ENCODE measurements at regions not wholly inside any gene's neighbourhood (a gene's known extent, or its start where the extent isn't known, plus 50 kb on each side); places are given as distances from the start of the nearest gene placed in this dataset.

- Histone ChIP-seq H3K9ac (ENCODE audit: low read length) (no peak overlapping the region), H3K9me3 (ENCODE audit: control insufficient read depth, insufficient read depth, low read depth, low read length) (0 out of 2 replicates have a peak, but pooled peaks cover 3% of the 10 kb centered on the region), H3K4me1 (ENCODE audit: control insufficient read depth, insufficient read depth, low read length) (no peaks in the 10 kb centered on the region), H3K27me3 (ENCODE audit: control insufficient read depth, insufficient read depth, low read length) (no peaks in the 10 kb centered on the region), H3K27ac (ENCODE audit: low read depth, low read length) (no peak overlapping the region), H3K4me3 (ENCODE audit: low read depth, low read length) (no peak overlapping the region), H3K36me3 (ENCODE audit: control insufficient read depth, insufficient read depth, low read length) (no peaks in the 10 kb centered on the region)
These were observed 698.1 kb upstream of the NRP1 start for GRCh38 chr10:34032564-34032963.

- no peaks in the 10 kb centered on the region for H3K4me1 ChIP-seq (ENCODE audit: control insufficient read depth, insufficient read depth, low read length)
- no peak overlapping the region for H3K27ac ChIP-seq (ENCODE audit: low read depth, low read length)
These were observed 696.9 kb upstream of the NRP1 start for GRCh38 chr10:34031400-34031799.

GRCh38 chr10:34029455-34029854 is 695.0 kb upstream of the NRP1 start:
- Histone ChIP-seq H3K9ac (ENCODE audit: low read length) (no peak overlapping the region), H3K9me3 (ENCODE audit: control insufficient read depth, insufficient read depth, low read depth, low read length) (no peaks in the 10 kb centered on the region), H3K4me3 (ENCODE audit: low read depth, low read length) (no peak overlapping the region), H3K27ac (ENCODE audit: low read depth, low read length) (no peak overlapping the region), H3K27me3 (ENCODE audit: control insufficient read depth, insufficient read depth, low read length) (no peaks in the 10 kb centered on the region), H3K36me3 (ENCODE audit: control insufficient read depth, insufficient read depth, low read length) (no peaks in the 10 kb centered on the region), H3K4me1 (ENCODE audit: control insufficient read depth, insufficient read depth, low read length) (no peaks in the 10 kb centered on the region)

More at GRCh38 chr10:34031400-34031799, 696.9 kb upstream of the NRP1 start:
- Histone ChIP-seq H3K4me3 (ENCODE audit: low read depth, low read length) (no peak overlapping the region), H3K27me3 (ENCODE audit: control insufficient read depth, insufficient read depth, low read length) (no peaks in the 10 kb centered on the region), H3K9me3 (ENCODE audit: control insufficient read depth, insufficient read depth, low read depth, low read length) (0 out of 2 replicates have a peak, but pooled peaks cover 3% of the 10 kb centered on the region), H3K36me3 (ENCODE audit: control insufficient read depth, insufficient read depth, low read length) (no peaks in the 10 kb centered on the region), H3K9ac (ENCODE audit: low read length) (no peak overlapping the region)

GRCh38 chr10:34028936-34029335 is 694.5 kb upstream of the NRP1 start:
- Histone ChIP-seq H3K27ac (ENCODE audit: low read depth, low read length) (no peak overlapping the region), H3K27me3 (ENCODE audit: control insufficient read depth, insufficient read depth, low read length) (no peaks in the 10 kb centered on the region), H3K4me1 (ENCODE audit: control insufficient read depth, insufficient read depth, low read length) (no peaks in the 10 kb centered on the region), H3K9ac (ENCODE audit: low read length) (no peak overlapping the region), H3K36me3 (ENCODE audit: control insufficient read depth, insufficient read depth, low read length) (no peaks in the 10 kb centered on the region), H3K9me3 (ENCODE audit: control insufficient read depth, insufficient read depth, low read depth, low read length) (no peaks in the 10 kb centered on the region), H3K4me3 (ENCODE audit: low read depth, low read length) (no peak overlapping the region)

- H3K27ac ChIP-seq (ENCODE audit: low read depth, low read length): no peak overlapping the region
- H3K27me3 ChIP-seq (ENCODE audit: control insufficient read depth, insufficient read depth, low read length): no peaks in the 10 kb centered on the region
- H3K9me3 ChIP-seq (ENCODE audit: control insufficient read depth, insufficient read depth, low read depth, low read length): no peaks in the 10 kb centered on the region
- no peaks in the 10 kb centered on the region for H3K4me1 ChIP-seq (ENCODE audit: control insufficient read depth, insufficient read depth, low read length)
- no peak overlapping the region for H3K4me3 ChIP-seq (ENCODE audit: low read depth, low read length)
- H3K9ac ChIP-seq (ENCODE audit: low read length): no peak overlapping the region
- H3K36me3 ChIP-seq (ENCODE audit: control insufficient read depth, insufficient read depth, low read length): no peaks in the 10 kb centered on the region
These were observed 690.4 kb upstream of the NRP1 start for GRCh38 chr10:34024693-34025425.

- no peaks in the 10 kb centered on the region for H3K4me1 ChIP-seq (ENCODE audit: control insufficient read depth, insufficient read depth, low read length)
- no peak overlapping the region for H3K27ac ChIP-seq (ENCODE audit: low read depth, low read length)
- H3K36me3 ChIP-seq (ENCODE audit: control insufficient read depth, insufficient read depth, low read length): no peaks in the 10 kb centered on the region
- H3K4me3 ChIP-seq (ENCODE audit: low read depth, low read length): no peak overlapping the region
- H3K9me3 ChIP-seq (ENCODE audit: control insufficient read depth, insufficient read depth, low read depth, low read length): no peaks in the 10 kb centered on the region
- no peak overlapping the region for H3K9ac ChIP-seq (ENCODE audit: low read length)
- no peaks in the 10 kb centered on the region for H3K27me3 ChIP-seq (ENCODE audit: control insufficient read depth, insufficient read depth, low read length)
These were observed 689.8 kb upstream of the NRP1 start for GRCh38 chr10:34024282-34024681.

- no peaks in the 10 kb centered on the region for H3K4me1 ChIP-seq (ENCODE audit: control insufficient read depth, insufficient read depth, low read length)
- H3K27me3 ChIP-seq (ENCODE audit: control insufficient read depth, insufficient read depth, low read length): no peaks in the 10 kb centered on the region
- no peak overlapping the region for H3K4me3 ChIP-seq (ENCODE audit: low read depth, low read length)
- H3K27ac ChIP-seq (ENCODE audit: low read depth, low read length): no peak overlapping the region
- H3K36me3 ChIP-seq (ENCODE audit: control insufficient read depth, insufficient read depth, low read length): no peaks in the 10 kb centered on the region
- H3K9me3 ChIP-seq (ENCODE audit: control insufficient read depth, insufficient read depth, low read depth, low read length): no peaks in the 10 kb centered on the region
- no peak overlapping the region for H3K9ac ChIP-seq (ENCODE audit: low read length)
These were observed 687.7 kb upstream of the NRP1 start for GRCh38 chr10:34022195-34022594.

GRCh38 chr10:34018784-34019183 is 684.3 kb upstream of the NRP1 start:
- H3K9me3 ChIP-seq (ENCODE audit: control insufficient read depth, insufficient read depth, low read depth, low read length): no peaks in the 10 kb centered on the region
- H3K36me3 ChIP-seq (ENCODE audit: control insufficient read depth, insufficient read depth, low read length): no peaks in the 10 kb centered on the region
- no peaks in the 10 kb centered on the region for H3K27me3 ChIP-seq (ENCODE audit: control insufficient read depth, insufficient read depth, low read length)
- no peaks in the 10 kb centered on the region for H3K4me1 ChIP-seq (ENCODE audit: control insufficient read depth, insufficient read depth, low read length)
- no peak overlapping the region for H3K4me3 ChIP-seq (ENCODE audit: low read depth, low read length)
- H3K9ac ChIP-seq (ENCODE audit: low read length): no peak overlapping the region
- no peak overlapping the region for H3K27ac ChIP-seq (ENCODE audit: low read depth, low read length)

GRCh38 chr10:34018129-34018528 is 683.7 kb upstream of the NRP1 start:
- Histone ChIP-seq H3K4me3 (ENCODE audit: low read depth, low read length) (no peak overlapping the region), H3K27me3 (ENCODE audit: control insufficient read depth, insufficient read depth, low read length) (no peaks in the 10 kb centered on the region), H3K27ac (ENCODE audit: low read depth, low read length) (no peak overlapping the region), H3K36me3 (ENCODE audit: control insufficient read depth, insufficient read depth, low read length) (no peaks in the 10 kb centered on the region), H3K9me3 (ENCODE audit: control insufficient read depth, insufficient read depth, low read depth, low read length) (no peaks in the 10 kb centered on the region), H3K9ac (ENCODE audit: low read length) (no peak overlapping the region), H3K4me1 (ENCODE audit: control insufficient read depth, insufficient read depth, low read length) (no peaks in the 10 kb centered on the region)

- Histone ChIP-seq H3K9me3 (ENCODE audit: control insufficient read depth, insufficient read depth, low read depth, low read length) (no peaks in the 10 kb centered on the region), H3K36me3 (ENCODE audit: control insufficient read depth, insufficient read depth, low read length) (no peaks in the 10 kb centered on the region), H3K9ac (ENCODE audit: low read length) (no peak overlapping the region), H3K4me1 (ENCODE audit: control insufficient read depth, insufficient read depth, low read length) (no peaks in the 10 kb centered on the region), H3K27me3 (ENCODE audit: control insufficient read depth, insufficient read depth, low read length) (no peaks in the 10 kb centered on the region), H3K27ac (ENCODE audit: low read depth, low read length) (no peak overlapping the region), H3K4me3 (ENCODE audit: low read depth, low read length) (no peak overlapping the region)
These were observed 682.8 kb upstream of the NRP1 start for GRCh38 chr10:34017281-34017680.

- Histone ChIP-seq H3K9me3 (ENCODE audit: control insufficient read depth, insufficient read depth, low read depth, low read length) (no peaks in the 10 kb centered on the region), H3K4me1 (ENCODE audit: control insufficient read depth, insufficient read depth, low read length) (no peaks in the 10 kb centered on the region), H3K27ac (ENCODE audit: low read depth, low read length) (no peak overlapping the region), H3K27me3 (ENCODE audit: control insufficient read depth, insufficient read depth, low read length) (no peaks in the 10 kb centered on the region), H3K4me3 (ENCODE audit: low read depth, low read length) (no peak overlapping the region), H3K36me3 (ENCODE audit: control insufficient read depth, insufficient read depth, low read length) (no peaks in the 10 kb centered on the region), H3K9ac (ENCODE audit: low read length) (no peak overlapping the region)
These were observed 682.1 kb upstream of the NRP1 start for GRCh38 chr10:34016576-34016975.
